ENCODE measurements at regions not wholly inside any gene's neighbourhood (a gene's known extent, or its start where the extent isn't known, plus 50 kb on each side); places are given as distances from the start of the nearest gene placed in this dataset.

DNA sequence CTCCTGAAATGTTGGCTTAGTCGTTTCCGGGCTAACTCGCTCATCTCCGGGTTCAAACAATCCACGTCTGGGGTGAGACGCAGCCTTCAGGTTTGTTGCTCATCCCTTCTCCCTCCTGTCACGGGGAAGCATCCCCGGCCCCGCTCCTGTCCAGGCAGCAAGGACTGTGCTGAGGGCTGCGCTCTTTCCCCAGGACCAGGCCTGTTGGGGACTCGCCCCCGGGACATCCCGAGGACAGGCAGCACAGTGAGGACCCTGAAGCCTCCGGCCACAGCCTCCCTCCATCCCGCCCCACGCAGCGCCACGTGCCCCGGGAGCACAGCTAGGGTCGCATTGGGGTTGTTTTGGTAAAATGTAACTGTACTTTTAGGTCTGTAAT lies 252.0 kb downstream of the BRD1 start:
- Histone ChIP-seq H3K36me3 (ENCODE audit: control insufficient read depth, insufficient read depth, low read length) (no peaks in the 10 kb centered on the region), H3K4me3 (ENCODE audit: low read depth in 2 of 2, low read length in 2 of 2) (no peak overlapping the region), H3K27me3 (ENCODE audit: control insufficient read depth, insufficient read depth, low read length) (no peaks in the 10 kb centered on the region), H3K27ac (ENCODE audit: low read length) (no peak overlapping the region), H3K9me3 (ENCODE audit: control insufficient read depth, insufficient read depth, low read depth, low read length) (no peaks in the 10 kb centered on the region), H3K4me1 (ENCODE audit: control insufficient read depth, insufficient read depth, low read length) (no peaks in the 10 kb centered on the region)
- ChIA-PET CTCF (no interaction called here), POLR2A (no interaction called here)
- intact Hi-C loops (cut with micrococcal nuclease; ENCODE audit: unreplicated experiment) (no loop called here), in situ Hi-C loops (cut with HindIII; ENCODE audit: low pct_unique_long_range_greater_than_20kb, low sequenced_read_pairs) (no loop called here)
- ATAC-seq (no peak), DNase-seq (ENCODE audit: low read depth, low spot score) (no peak)
- TF ChIP-seq SIN3A (IDR thresholded peaks at IDR 0.05; ENCODE audit: borderline replicate concordance, insufficient read depth, low read depth, low read length): no peak
- TF ChIP-seq REST (IDR thresholded peaks at IDR 0.05; ENCODE audit: insufficient read depth in 1 of 2, low read depth in 2 of 2, low read length in 1 of 2): no peak
- no peak for TF ChIP-seq TCF7L2 (IDR thresholded peaks at IDR 0.05; ENCODE audit: low read depth, low read length)
- TF ChIP-seq, protein P1, sequence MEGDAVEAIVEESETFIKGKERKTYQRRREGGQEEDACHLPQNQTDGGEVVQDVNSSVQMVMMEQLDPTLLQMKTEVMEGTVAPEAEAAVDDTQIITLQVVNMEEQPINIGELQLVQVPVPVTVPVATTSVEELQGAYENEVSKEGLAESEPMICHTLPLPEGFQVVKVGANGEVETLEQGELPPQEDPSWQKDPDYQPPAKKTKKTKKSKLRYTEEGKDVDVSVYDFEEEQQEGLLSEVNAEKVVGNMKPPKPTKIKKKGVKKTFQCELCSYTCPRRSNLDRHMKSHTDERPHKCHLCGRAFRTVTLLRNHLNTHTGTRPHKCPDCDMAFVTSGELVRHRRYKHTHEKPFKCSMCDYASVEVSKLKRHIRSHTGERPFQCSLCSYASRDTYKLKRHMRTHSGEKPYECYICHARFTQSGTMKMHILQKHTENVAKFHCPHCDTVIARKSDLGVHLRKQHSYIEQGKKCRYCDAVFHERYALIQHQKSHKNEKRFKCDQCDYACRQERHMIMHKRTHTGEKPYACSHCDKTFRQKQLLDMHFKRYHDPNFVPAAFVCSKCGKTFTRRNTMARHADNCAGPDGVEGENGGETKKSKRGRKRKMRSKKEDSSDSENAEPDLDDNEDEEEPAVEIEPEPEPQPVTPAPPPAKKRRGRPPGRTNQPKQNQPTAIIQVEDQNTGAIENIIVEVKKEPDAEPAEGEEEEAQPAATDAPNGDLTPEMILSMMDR (IDR thresholded peaks at IDR 0.05): no peak
- no peak for TF ChIP-seq POLR2AphosphoS5 (IDR thresholded peaks at IDR 0.05; ENCODE audit: low read depth, low read length)
- no TSS peak for BruUV-seq (replicated peaks)

DNA sequence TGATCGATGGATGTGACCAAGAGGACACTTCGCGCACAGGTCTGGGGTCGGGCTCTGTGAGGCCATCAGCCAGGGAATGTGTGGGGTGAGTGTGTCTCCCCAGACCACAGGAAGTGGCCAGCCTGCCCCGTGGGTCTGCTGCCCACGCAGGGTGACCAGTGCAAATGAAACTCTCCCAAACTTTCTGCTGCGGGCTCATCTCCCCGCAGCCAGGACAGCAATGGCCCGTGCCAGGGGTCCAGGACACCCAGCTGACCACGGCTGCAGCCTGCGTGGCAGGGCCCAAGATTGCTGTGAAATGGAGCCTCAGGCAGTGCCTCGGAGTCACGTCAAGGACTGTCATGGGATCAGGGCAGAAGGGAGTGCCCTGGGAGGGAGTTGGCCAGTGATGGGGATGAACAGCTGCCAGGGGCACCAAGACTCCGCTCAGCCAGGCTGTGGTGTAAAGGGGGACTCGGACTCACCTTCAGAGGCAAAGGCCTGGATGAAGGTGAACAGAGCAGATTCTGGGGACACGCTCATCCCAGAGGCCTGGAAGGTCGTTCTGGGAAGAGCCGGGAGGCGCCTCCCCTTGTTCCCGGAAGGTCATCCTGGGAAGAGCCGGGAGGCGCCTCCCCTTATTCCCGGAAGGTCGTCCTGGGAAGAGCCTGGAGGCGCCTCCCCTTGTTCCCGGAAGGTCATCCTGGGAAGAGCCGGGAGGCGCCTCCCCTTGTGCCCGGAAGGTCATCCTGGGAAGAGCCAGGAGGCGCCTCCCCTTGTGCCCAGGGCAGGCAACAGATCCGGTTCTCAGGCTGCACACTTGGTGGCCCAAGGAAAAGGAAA lies 252.6 kb downstream of the BRD1 start:
- DNase-seq (ENCODE audit: low read depth, low spot score) (no peak), ATAC-seq (no peak)
- Histone ChIP-seq H3K4me3 (ENCODE audit: low read depth in 2 of 2, low read length in 2 of 2) (no peak overlapping the region), H3K27ac (ENCODE audit: low read length) (no peak overlapping the region), H3K4me1 (ENCODE audit: control insufficient read depth, insufficient read depth, low read length) (no peaks in the 10 kb centered on the region), H3K36me3 (ENCODE audit: control insufficient read depth, insufficient read depth, low read length) (no peaks in the 10 kb centered on the region), H3K9me3 (ENCODE audit: control insufficient read depth, insufficient read depth, low read depth, low read length) (no peaks in the 10 kb centered on the region), H3K27me3 (ENCODE audit: control insufficient read depth, insufficient read depth, low read length) (no peaks in the 10 kb centered on the region)
- in situ Hi-C loops (cut with HindIII; ENCODE audit: low pct_unique_long_range_greater_than_20kb, low sequenced_read_pairs) (no loop called here), intact Hi-C loops (cut with micrococcal nuclease; ENCODE audit: unreplicated experiment) (no loop called here)
- ChIA-PET POLR2A (no interaction called here), CTCF (no interaction called here)
- no peak for TF ChIP-seq REST (IDR thresholded peaks at IDR 0.05; ENCODE audit: insufficient read depth in 1 of 2, low read depth in 2 of 2, low read length in 1 of 2)
- no TSS peak for BruUV-seq (replicated peaks)

Measured in Panc1 (cell line).